ENCODE measurements at regions not wholly inside any gene's neighbourhood (a gene's known extent, or its start where the extent isn't known, plus 50 kb on each side); places are given as distances from the start of the nearest gene placed in this dataset.

DNA sequence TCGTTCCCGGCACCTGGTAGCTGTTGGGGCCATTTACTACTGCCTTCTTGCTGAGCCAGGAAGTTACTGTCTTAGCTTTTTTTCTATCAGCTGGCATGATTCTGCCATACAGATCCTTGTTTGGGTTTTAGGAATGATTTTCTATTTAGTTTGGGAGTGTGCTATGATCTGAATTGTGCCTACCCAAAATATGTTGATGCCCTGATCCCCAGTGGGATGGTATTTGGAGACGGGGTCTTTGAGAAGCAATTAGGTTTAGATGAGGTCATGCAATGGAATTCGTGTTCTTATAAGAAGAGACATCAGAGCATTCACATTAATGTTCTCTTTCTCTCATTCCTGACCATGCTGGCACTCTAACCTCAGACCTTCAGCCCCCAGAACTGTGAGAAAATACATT is 59.4 kb upstream of the HS3ST2 start:
- Histone ChIP-seq H3K4me1 (replicated peaks in 1 of 2) (no peaks in the 10 kb centered on the region), H3K4me3 (no peak overlapping the region), H3K27me3 (no peaks in the 10 kb centered on the region), H3K27ac (no peak overlapping the region), H3K9me3 (replicated peaks in 1 of 3) (no peaks in the 10 kb centered on the region), H3K36me3 (replicated peaks in 1 of 2) (no peaks in the 10 kb centered on the region)
- TF ChIP-seq CTCF (IDR thresholded peaks at IDR 0.05) (no peak), POLR2A (IDR thresholded peaks at IDR 0.05) (no peak)
- DNase-seq, result no peak
- WGBS, 4 donors, result 69 to 74% (median 70%) methylated on average over 4 of the region's 4 CpGs
- intact Hi-C loops (cut with DNase I), result no loop called here

DNA sequence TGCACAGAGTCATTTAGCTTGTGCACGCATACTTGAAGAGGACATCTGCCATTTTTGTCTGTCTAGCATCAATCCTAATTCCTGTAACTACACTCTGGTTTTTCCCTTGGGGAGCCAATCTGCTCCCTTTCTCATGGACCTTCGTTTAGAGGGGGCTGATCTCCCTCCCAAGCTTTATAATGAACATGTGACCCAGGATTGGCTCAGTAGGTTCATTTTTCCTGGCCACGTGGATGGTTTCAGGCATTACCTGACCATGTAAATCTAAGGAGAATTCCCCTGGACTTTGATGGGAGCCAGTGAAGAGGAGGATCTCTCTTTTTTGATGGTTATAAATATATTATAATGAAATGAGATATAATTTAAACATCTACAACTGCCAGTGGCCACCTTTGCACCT is 56.8 kb upstream of the HS3ST2 start:
- H3K27me3 ChIP-seq, result no peaks in the 10 kb centered on the region
- no peaks in the 10 kb centered on the region for H3K36me3 ChIP-seq (replicated peaks in 1 of 2)
- no peak overlapping the region for H3K4me3 ChIP-seq
- no peak overlapping the region for H3K27ac ChIP-seq
- WGBS, 4 donors, result 56 to 68% (median 63%) methylated on average over 3 of the region's 3 CpGs
- DNase-seq, result no peak
- no peaks in the 10 kb centered on the region for H3K4me1 ChIP-seq (replicated peaks in 1 of 2)
- intact Hi-C loops (cut with DNase I), result no loop called here
- no peaks in the 10 kb centered on the region for H3K9me3 ChIP-seq (replicated peaks in 1 of 3)
- TF ChIP-seq POLR2A (IDR thresholded peaks at IDR 0.05) (no peak), CTCF (IDR thresholded peaks at IDR 0.05) (no peak)

- DNase-seq, result no peak
- no peak overlapping the region for H3K4me3 ChIP-seq
- 78 to 84% (median 82%) methylated on average over 3 of the region's 3 CpGs for WGBS, 4 donors
- H3K36me3 ChIP-seq (replicated peaks in 1 of 2), result no peaks in the 10 kb centered on the region
- TF ChIP-seq POLR2A (IDR thresholded peaks at IDR 0.05) (no peak), CTCF (IDR thresholded peaks at IDR 0.05) (no peak)
- no peaks in the 10 kb centered on the region for H3K9me3 ChIP-seq (replicated peaks in 1 of 3)
- H3K4me1 ChIP-seq (replicated peaks in 1 of 2), result peaks cover 0 to 4% of the 10 kb centered on the region in 2 donors
- intact Hi-C loops (cut with DNase I), result no loop called here
- no peak overlapping the region for H3K27ac ChIP-seq
- no peaks in the 10 kb centered on the region for H3K27me3 ChIP-seq
Measured at GRCh38 chr16:22762486-22762885, 51.5 kb upstream of the HS3ST2 start.

GRCh38 chr16:22763437-22764080 is 50.4 kb upstream of the HS3ST2 start:
- no peaks in the 10 kb centered on the region for H3K9me3 ChIP-seq (replicated peaks in 1 of 3)
- H3K27ac ChIP-seq, result no peak overlapping the region
- WGBS, 4 donors, result 41 to 56% (median 50%) methylated on average over 5 to 7 of the region's 7 CpGs
- intact Hi-C loops (cut with DNase I), result no loop called here
- TF ChIP-seq CTCF (IDR thresholded peaks at IDR 0.05), result no peak
- no peak for TF ChIP-seq POLR2A (IDR thresholded peaks at IDR 0.05)
- H3K4me1 ChIP-seq (replicated peaks in 1 of 2), result peaks cover 0 to 4% of the 10 kb centered on the region in 2 donors
- H3K27me3 ChIP-seq, result no peaks in the 10 kb centered on the region
- DNase-seq, result peak in 2 of 7 donors; percentile 15 to 61
- H3K36me3 ChIP-seq (replicated peaks in 1 of 2), result no peaks in the 10 kb centered on the region
- H3K4me3 ChIP-seq, result no peak overlapping the region
